Activated CD4-positive, alpha-beta T cell treated with anti-CD3 and anti-CD28 coated beads for 36 hours (primary cell): ENCODE measurements at regions not wholly inside any gene's neighbourhood (a gene's known extent, or its start where the extent isn't known, plus 50 kb on each side); places are given as distances from the start of the nearest gene placed in this dataset. TPM values are rescaled to one million over a fixed set of nuclear protein-coding genes. Genes with fewer than 3 reads are reported as not detected.

Source experiments
- microRNA-seq: library from miRNA; unstranded; fragments of <30 nt; microRNA quantifications from one replicate; pipeline ENCODE4 v1.2.0, GENCODE V29; 2021; ENCODE audit warnings: borderline replicate concordance

Small RNA genes in the stretch of these regions (microRNA-seq; reads per million reads assigned to microRNA genes)
- gene MIR4472-2, result not detected
